Prostate gland (tissue), 2 donors: ENCODE measurements at regions not wholly inside any gene's neighbourhood (a gene's known extent, or its start where the extent isn't known, plus 50 kb on each side); places are given as distances from the start of the nearest gene placed in this dataset.

Source experiments
- CTCF ChIP-seq, 4 experiments: fragments of 200-600 bp in 2 of 4; fragments of 450-650 bp in 2 of 4; sonication (generic) in 2 of 4; IDR thresholded peaks; 1 replicate in 3 of 4; 2 replicates in 1 of 4; pipeline ENCODE4 v1.5.1; 2016 to 2019; ENCODE audit warnings: antibody characterized with exemption in 4 of 4, mild to moderate bottlenecking in 2 of 4, moderate library complexity in 2 of 4
- POLR2A ChIP-seq: fragments of 450-650 bp; IDR thresholded peaks from one replicate; pipeline ENCODE4 v1.6.1; 2016; ENCODE audit warnings: antibody characterized with exemption, mild to moderate bottlenecking

GRCh38 chr2:83873110-83873509 lies 586.0 kb downstream of the SUCLG1 start:
- TF ChIP-seq CTCF (IDR thresholded peaks at IDR 0.05) (no peak), POLR2A (no peak)
